HEK293 (cell line): ENCODE measurements at regions not wholly inside any gene's neighbourhood (a gene's known extent, or its start where the extent isn't known, plus 50 kb on each side); places are given as distances from the start of the nearest gene placed in this dataset.

Experiments used
- CTCF ChIA-PET: fragments of 350-600 bp; formaldehyde crosslinking; extraction: SDS; loops from one replicate; lab custom pipeline; 2021; ENCODE audit warnings: antibody characterized with exemption; lab: Yijun Ruan, JAX
- POLR2A ChIA-PET: fragments of 300-600 bp; formaldehyde crosslinking; extraction: SDS; loops from one replicate; lab custom pipeline; 2020; ENCODE audit warnings: antibody characterized with exemption, inconsistent platforms; lab: Yijun Ruan, JAX
- H3K27ac ChIP-seq: fragments of 200-500 bp; sonication (Bioruptor generic); 2 replicates; pipeline ENCODE4 v1.5.1; 2014; ENCODE audit warnings: low read depth, low read length, control low read depth, inconsistent platforms; ENCODE audit errors: extremely low read depth
- H3K36me3 ChIP-seq, 2 experiments: fragments of 200-500 bp in 1 of 2; sonication (Bioruptor generic) in 1 of 2; 1 replicate in 1 of 2; 2 replicates in 1 of 2; pipeline ENCODE4 v1.5.1; 2014 to 2017; ENCODE audit warnings: inconsistent platforms in 2 of 2, low read length in 2 of 2; ENCODE audit not compliant: control insufficient read depth in 2 of 2, insufficient read depth in 1 of 2
- H3K4me1 ChIP-seq: fragments of 200-500 bp; sonication (Bioruptor generic); 2 replicates; pipeline ENCODE4 v1.5.1; 2014; ENCODE audit warnings: mild to moderate bottlenecking, low read length, inconsistent platforms; ENCODE audit not compliant: control insufficient read depth, insufficient read depth
- H3K4me3 ChIP-seq: 2 replicates; pipeline ENCODE4 v1.5.1; 2011; ENCODE audit warnings: low read depth, mild to moderate bottlenecking, control low read depth, low read length, moderate library complexity
- H3K9me3 ChIP-seq: fragments of 200-500 bp; sonication (Bioruptor generic); 2 replicates; pipeline ENCODE4 v1.5.1; 2014; ENCODE audit warnings: low read depth, low read length, inconsistent platforms; ENCODE audit not compliant: control insufficient read depth, insufficient read depth
- KLF8 ChIP-seq: fragments of 450-650 bp; formaldehyde crosslinking; IDR thresholded peaks from 2 replicates; pipeline ENCODE4 v1.5.1; 2016; ENCODE audit warnings: missing biosample characterization, missing genetic modification characterization
- SETDB1 ChIP-seq: IDR thresholded peaks from one replicate; pipeline ENCODE4 v1.6.1; 2017; ENCODE audit warnings: mild to moderate bottlenecking, low read length, moderate library complexity, mixed read lengths; ENCODE audit not compliant: insufficient read length
- SP7 ChIP-seq: fragments of 450-650 bp; formaldehyde crosslinking; IDR thresholded peaks from 2 replicates; pipeline ENCODE4 v1.5.1; 2016; ENCODE audit warnings: missing biosample characterization, missing genetic modification characterization
- TCF7L2 ChIP-seq: IDR thresholded peaks from 2 replicates; pipeline ENCODE4 v1.6.1; 2011; ENCODE audit warnings: low read depth, mild to moderate bottlenecking, inconsistent platforms, low read length, moderate library complexity, borderline replicate concordance
- TRIM28 ChIP-seq: IDR thresholded peaks from 2 replicates; pipeline ENCODE4 v1.6.1; 2011; ENCODE audit warnings: low read length, control low read depth, borderline replicate concordance
- ZNF211 ChIP-seq: fragments of 450-650 bp; formaldehyde crosslinking; IDR thresholded peaks from 2 replicates; pipeline ENCODE4 v1.5.1; 2016; ENCODE audit warnings: low read depth, missing biosample characterization, missing genetic modification characterization
- ZNF23 ChIP-seq: fragments of 450-650 bp; formaldehyde crosslinking; IDR thresholded peaks from 2 replicates; pipeline ENCODE4 v1.5.1; 2016; ENCODE audit warnings: missing biosample characterization, missing genetic modification characterization, borderline replicate concordance
- ZNF239 ChIP-seq: fragments of 450-650 bp; formaldehyde crosslinking; IDR thresholded peaks from 2 replicates; pipeline ENCODE4 v1.5.1; 2016; ENCODE audit warnings: missing biosample characterization, missing genetic modification characterization
- ZNF24 ChIP-seq: fragments of 450-650 bp; formaldehyde crosslinking; IDR thresholded peaks from 2 replicates; pipeline ENCODE4 v1.5.1; 2016; ENCODE audit warnings: missing biosample characterization, missing genetic modification characterization
- ZNF248 ChIP-seq: fragments of 450-650 bp; formaldehyde crosslinking; IDR thresholded peaks from 2 replicates; pipeline ENCODE4 v1.5.1; 2017; ENCODE audit warnings: missing biosample characterization, missing genetic modification characterization
- ZNF266 ChIP-seq: fragments of 450-650 bp; formaldehyde crosslinking; IDR thresholded peaks from 2 replicates; pipeline ENCODE4 v1.5.1; 2016; ENCODE audit warnings: missing biosample characterization, missing genetic modification characterization, low read depth
- ZNF362 ChIP-seq: fragments of 450-650 bp; formaldehyde crosslinking; IDR thresholded peaks from 2 replicates; pipeline ENCODE4 v1.5.1; 2016; ENCODE audit warnings: missing biosample characterization, missing genetic modification characterization
- ZNF366 ChIP-seq: fragments of 450-650 bp; formaldehyde crosslinking; conservative IDR thresholded peaks from 2 replicates; pipeline ENCODE4 v1.5.1; 2016; ENCODE audit warnings: missing biosample characterization, missing genetic modification characterization
- ZNF449 ChIP-seq: fragments of 450-650 bp; formaldehyde crosslinking; IDR thresholded peaks from 2 replicates; pipeline ENCODE4 v1.5.1; 2017; ENCODE audit warnings: missing biosample characterization, mild to moderate bottlenecking, missing genetic modification characterization, moderate library complexity
- ZNF473 ChIP-seq: fragments of 450-650 bp; formaldehyde crosslinking; IDR thresholded peaks from 2 replicates; pipeline ENCODE4 v1.5.1; 2017; ENCODE audit warnings: missing biosample characterization, missing genetic modification characterization
- ZNF518A ChIP-seq: fragments of 450-650 bp; formaldehyde crosslinking; conservative IDR thresholded peaks from 2 replicates; pipeline ENCODE4 v1.5.1; 2016; ENCODE audit warnings: low read depth, missing biosample characterization, missing genetic modification characterization
- ZNF548 ChIP-seq: fragments of 450-650 bp; formaldehyde crosslinking; IDR thresholded peaks from 2 replicates; pipeline ENCODE4 v1.5.1; 2016; ENCODE audit warnings: missing biosample characterization, missing genetic modification characterization
- ZNF624 ChIP-seq: fragments of 450-650 bp; formaldehyde crosslinking; IDR thresholded peaks from 2 replicates; pipeline ENCODE4 v1.5.1; 2017; ENCODE audit warnings: missing biosample characterization, missing genetic modification characterization
- ZNF660 ChIP-seq: fragments of 450-650 bp; IDR thresholded peaks from 2 replicates; pipeline ENCODE4 v1.5.1; 2018; ENCODE audit warnings: missing biosample characterization, mild to moderate bottlenecking, missing genetic modification characterization
- ZSCAN18 ChIP-seq: fragments of 450-650 bp; formaldehyde crosslinking; IDR thresholded peaks from 2 replicates; pipeline ENCODE4 v1.5.1; 2016; ENCODE audit warnings: missing biosample characterization, missing genetic modification characterization

GRCh38 chr14:51787352-51787751 is 73.1 kb upstream of the GNG2 start (continued):
- no peak for TF ChIP-seq ZNF518A (tag by site-specific recombination)
- TF ChIP-seq ZNF660 (tag by site-specific recombination): no peak
- no peak for TF ChIP-seq ZNF24

- Histone ChIP-seq H3K9me3 (no peaks in the 10 kb centered on the region), H3K36me3 (no peaks in the 10 kb centered on the region), H3K4me3 (no peak overlapping the region), H3K4me1 (no peaks in the 10 kb centered on the region), H3K27ac (no peak overlapping the region)
- TF ChIP-seq ZNF473 (tag by site-specific recombination) (no peak), ZNF23 (no peak)
- POLR2A ChIA-PET: no interaction called here
- CTCF ChIA-PET: interaction anchor here (0.7 to 1.2 kb wide), 2 partner anchors 9 to 504 kb away, joined by 4 read pairs; no protein-coding TSS in a partner anchor
These were observed 71.3 kb upstream of the GNG2 start for GRCh38 chr14:51789114-51789513.

GRCh38 chr14:51789596-51789995 is 70.8 kb upstream of the GNG2 start:
- TF ChIP-seq SP7 (tag by site-specific recombination) (no peak), ZNF366 (tag by site-specific recombination) (no peak), ZNF248 (tag by site-specific recombination) (no peak), ZNF211 (tag by site-specific recombination) (no peak), ZNF473 (tag by site-specific recombination) (no peak), ZNF624 (tag by site-specific recombination) (no peak)
- ChIA-PET POLR2A (no interaction called here), CTCF (interaction anchor here (0.7 to 1.2 kb wide), 2 partner anchors 9 to 504 kb away, joined by 4 read pairs; no protein-coding TSS in a partner anchor)
- Histone ChIP-seq H3K4me3 (no peak overlapping the region), H3K36me3 (no peaks in the 10 kb centered on the region), H3K4me1 (no peaks in the 10 kb centered on the region), H3K27ac (no peak overlapping the region), H3K9me3 (no peaks in the 10 kb centered on the region)

GRCh38 chr14:51792809-51793208 is 67.6 kb upstream of the GNG2 start:
- ChIA-PET POLR2A (no interaction called here), CTCF (interaction anchor here (0.5 to 2.3 kb wide), 4 partner anchors 13 to 1433 kb away, joined by 3 to 11 read pairs (median 4); no protein-coding TSS in a partner anchor)
- Histone ChIP-seq H3K9me3 (no peaks in the 10 kb centered on the region), H3K4me1 (no peaks in the 10 kb centered on the region), H3K4me3 (no peak overlapping the region), H3K27ac (no peak overlapping the region), H3K36me3 (no peaks in the 10 kb centered on the region)
- TF ChIP-seq TRIM28: no peak
- no peak for TF ChIP-seq ZNF362 (tag by site-specific recombination)
- TF ChIP-seq ZNF239 (tag by site-specific recombination): no peak
- no peak for TF ChIP-seq ZNF266
- no peak for TF ChIP-seq ZSCAN18
- TF ChIP-seq ZNF548 (tag by site-specific recombination): no peak
- TF ChIP-seq ZNF449 (tag by site-specific recombination): no peak
- no peak for TF ChIP-seq TCF7L2
- no peak for TF ChIP-seq SETDB1
- no peak for TF ChIP-seq KLF8 (tag by site-specific recombination)
